CD14-positive monocyte (primary cell): ENCODE measurements at regions not wholly inside any gene's neighbourhood (a gene's known extent, or its start where the extent isn't known, plus 50 kb on each side); places are given as distances from the start of the nearest gene placed in this dataset.

Experiments used
- DNase-seq, 3 donors: peaks; one replicate each; pipeline ENCODE4 v3.0.0-alpha.2; 2011 to 2022
- H2AFZ ChIP-seq: 2 replicates; pipeline ENCODE4 v1.6.0; 2012; ENCODE audit warnings: mild to moderate bottlenecking, low read depth, low read length, inconsistent platforms; ENCODE audit not compliant: insufficient read depth, poor library complexity, severe bottlenecking
- H3K27ac ChIP-seq, 2 donors: 1 replicate in 1 of 2; 2 replicates in 1 of 2; pipeline ENCODE4 v1.5.1; 2012 to 2013; ENCODE audit warnings: low read length in 2 of 2, control low read depth in 1 of 2, inconsistent platforms in 1 of 2, low read depth in 1 of 2, mild to moderate bottlenecking in 1 of 2
- H3K27me3 ChIP-seq, 2 donors: one replicate each; pipeline versions ENCODE4 v1.6.0 to v1.6.1; 2011 to 2013; ENCODE audit warnings: low read length in 2 of 2; ENCODE audit not compliant: control insufficient read depth in 2 of 2, insufficient read depth in 2 of 2
- H3K36me3 ChIP-seq, 2 donors: replicated peaks in 1 of 2; 1 replicate in 1 of 2; 2 replicates in 1 of 2; pipeline versions ENCODE4 v1.5.1 to v1.6.1; 2012 to 2013; ENCODE audit warnings: low read length in 2 of 2, control low read depth in 1 of 2, inconsistent platforms in 1 of 2, mild to moderate bottlenecking in 1 of 2; ENCODE audit not compliant: insufficient read depth in 2 of 2, control insufficient read depth in 1 of 2
- H3K4me1 ChIP-seq, 2 donors: 1 replicate in 1 of 2; 2 replicates in 1 of 2; pipeline versions ENCODE4 v1.5.1 to v1.6.1; 2012 to 2013; ENCODE audit warnings: low read length in 2 of 2, control low read depth in 1 of 2, inconsistent platforms in 1 of 2, mild to moderate bottlenecking in 1 of 2, moderate library complexity in 1 of 2; ENCODE audit not compliant: insufficient read depth in 2 of 2, control insufficient read depth in 1 of 2
- H3K4me2 ChIP-seq: replicated peaks from 2 replicates; pipeline ENCODE3; 2012; ENCODE audit warnings: low read length, moderate library complexity, mild to moderate bottlenecking; ENCODE audit not compliant: poor library complexity, severe bottlenecking; ENCODE audit errors: extremely low read depth
- H3K4me3 ChIP-seq, 3 experiments: fragments of 200-600 bp in 1 of 3; sonication (generic) in 1 of 3; replicated peaks in 1 of 3; 1 replicate in 2 of 3; 2 replicates in 1 of 3; pipeline ENCODE4 v1.5.1; 2011 to 2013; ENCODE audit warnings: low read length in 3 of 3, mild to moderate bottlenecking in 3 of 3, control low read depth in 2 of 3, low read depth in 2 of 3, inconsistent platforms in 1 of 3, moderate library complexity in 1 of 3
- H3K79me2 ChIP-seq: 2 replicates; pipeline ENCODE4 v1.6.0; 2012; ENCODE audit warnings: mild to moderate bottlenecking, control low read depth, inconsistent platforms, low read length, moderate library complexity; ENCODE audit not compliant: insufficient read depth
- H3K9ac ChIP-seq: 2 replicates; pipeline ENCODE4 v1.6.0; 2017; ENCODE audit warnings: low read length, mild to moderate bottlenecking; ENCODE audit not compliant: insufficient read depth, poor library complexity, severe bottlenecking
- H3K9me3 ChIP-seq, 2 donors: replicated peaks in 1 of 2; 1 replicate in 1 of 2; 2 replicates in 1 of 2; pipeline versions ENCODE4 v1.5.1 to v1.6.1; 2012 to 2013; ENCODE audit warnings: low read length in 2 of 2, control low read depth in 1 of 2; ENCODE audit not compliant: control insufficient read depth in 1 of 2, insufficient read depth in 1 of 2
- H4K20me1 ChIP-seq: 2 replicates; pipeline ENCODE4 v1.6.0; 2012; ENCODE audit warnings: mild to moderate bottlenecking, low read length, control low read depth, moderate library complexity; ENCODE audit not compliant: insufficient read depth
- H3K27ac Mint-ChIP-seq, 7 donors: one replicate each; pipeline ENCODE4 v1.8.0; 2020; ENCODE audit warnings: mild to moderate bottlenecking in 7 of 7, mixed read lengths in 7 of 7, moderate library complexity in 6 of 7, inconsistent platforms in 2 of 7
- H3K27me3 Mint-ChIP-seq, 3 donors: one replicate each; pipeline ENCODE4 v1.8.0; 2021 to 2022; ENCODE audit warnings: low read depth in 3 of 3, mild to moderate bottlenecking in 3 of 3, mixed read lengths in 3 of 3, moderate library complexity in 3 of 3, inconsistent platforms in 1 of 3
- H3K36me3 Mint-ChIP-seq, 2 donors: one replicate each; pipeline ENCODE4 v1.8.0; 2020; ENCODE audit warnings: mixed read lengths in 2 of 2, inconsistent platforms in 1 of 2, mild to moderate bottlenecking in 1 of 2
- H3K4me1 Mint-ChIP-seq: one replicate; pipeline ENCODE4 v1.8.0; 2020; ENCODE audit warnings: mild to moderate bottlenecking, mixed read lengths
- H3K4me3 Mint-ChIP-seq, 2 donors: one replicate each; pipeline ENCODE4 v1.8.0; 2020; ENCODE audit warnings: mild to moderate bottlenecking in 2 of 2, mixed read lengths in 2 of 2, moderate library complexity in 1 of 2
- H3K9me3 Mint-ChIP-seq, 7 donors: one replicate each; pipeline ENCODE4 v1.8.0; 2020 to 2022; ENCODE audit warnings: mixed read lengths in 7 of 7, mild to moderate bottlenecking in 6 of 7, moderate library complexity in 6 of 7, inconsistent platforms in 2 of 7
- WGBS: methylation state at CpG from one replicate; pipeline ENCODE4 v1.1.5; 2013; ENCODE audit warnings: missing lambda C conversion rate; ENCODE audit not compliant: insufficient coverage; 5-methylcytosine and 5-hydroxymethylcytosine counted together
- intact Hi-C, 2 donors: fragments of 100-400 bp; cut with micrococcal nuclease; formaldehyde crosslinking; loops; one replicate each; pipeline versions ENCODE4 v1.15.0 to v1.15.1; 2023
- TF ChIP-seq, protein P1 (sequence below): fragments of 200-600 bp; IDR thresholded peaks from one replicate; pipeline ENCODE4 v1.8.0; 2022; ENCODE audit warnings: antibody characterized with exemption, mild to moderate bottlenecking

DNA sequence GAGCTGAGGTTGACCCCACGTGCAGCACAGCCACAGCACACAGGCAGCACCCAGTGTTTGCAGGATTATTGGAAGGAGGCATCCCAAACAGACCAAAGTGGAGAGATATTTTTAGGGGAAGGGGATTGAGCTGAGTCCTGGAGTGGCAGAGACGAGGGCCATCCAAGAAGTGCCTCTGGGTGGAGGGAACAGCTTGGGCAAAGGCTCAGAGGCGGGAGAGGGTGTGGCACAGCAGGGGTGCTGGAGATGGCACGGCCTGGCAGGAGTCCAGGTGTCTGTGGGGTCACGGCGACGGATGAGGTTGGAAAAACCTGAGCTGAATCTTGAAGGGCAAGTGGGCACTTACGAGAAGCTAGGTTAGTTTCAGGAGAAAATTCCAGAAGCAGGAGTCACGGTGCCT, 60.6 kb downstream of the INHBB start:
- no peak for DNase-seq
- TF ChIP-seq, protein P1, sequence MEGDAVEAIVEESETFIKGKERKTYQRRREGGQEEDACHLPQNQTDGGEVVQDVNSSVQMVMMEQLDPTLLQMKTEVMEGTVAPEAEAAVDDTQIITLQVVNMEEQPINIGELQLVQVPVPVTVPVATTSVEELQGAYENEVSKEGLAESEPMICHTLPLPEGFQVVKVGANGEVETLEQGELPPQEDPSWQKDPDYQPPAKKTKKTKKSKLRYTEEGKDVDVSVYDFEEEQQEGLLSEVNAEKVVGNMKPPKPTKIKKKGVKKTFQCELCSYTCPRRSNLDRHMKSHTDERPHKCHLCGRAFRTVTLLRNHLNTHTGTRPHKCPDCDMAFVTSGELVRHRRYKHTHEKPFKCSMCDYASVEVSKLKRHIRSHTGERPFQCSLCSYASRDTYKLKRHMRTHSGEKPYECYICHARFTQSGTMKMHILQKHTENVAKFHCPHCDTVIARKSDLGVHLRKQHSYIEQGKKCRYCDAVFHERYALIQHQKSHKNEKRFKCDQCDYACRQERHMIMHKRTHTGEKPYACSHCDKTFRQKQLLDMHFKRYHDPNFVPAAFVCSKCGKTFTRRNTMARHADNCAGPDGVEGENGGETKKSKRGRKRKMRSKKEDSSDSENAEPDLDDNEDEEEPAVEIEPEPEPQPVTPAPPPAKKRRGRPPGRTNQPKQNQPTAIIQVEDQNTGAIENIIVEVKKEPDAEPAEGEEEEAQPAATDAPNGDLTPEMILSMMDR = no peak
- H3K79me2 ChIP-seq = no peaks in the 10 kb centered on the region
- H3K9me3 ChIP-seq = peaks cover 4 to 5% of the 10 kb centered on the region in 2 donors
- H3K4me3 Mint-ChIP-seq = no peak overlapping the region
- H3K4me1 ChIP-seq = no peaks in the 10 kb centered on the region
- H3K27ac ChIP-seq = no peak overlapping the region
- no peaks in the 10 kb centered on the region for H3K4me1 Mint-ChIP-seq
- no peak overlapping the region for H3K4me2 ChIP-seq
- no peaks in the 10 kb centered on the region for H3K36me3 Mint-ChIP-seq
- WGBS = 86% methylated on average over 9 of the region's 9 CpGs
- H3K36me3 ChIP-seq = no peaks in the 10 kb centered on the region
- peaks cover 1 to 8% (median 2%) of the 10 kb centered on the region in 3 donors for H3K27me3 Mint-ChIP-seq
- H4K20me1 ChIP-seq = no peaks in the 10 kb centered on the region
- H3K9me3 Mint-ChIP-seq = peaks cover 6 to 11% (median 6%) of the 10 kb centered on the region in 7 donors
- intact Hi-C loops = no loop called here
- no peaks in the 10 kb centered on the region for H3K27me3 ChIP-seq
- no peak overlapping the region for H2AFZ ChIP-seq
- no peak overlapping the region for H3K9ac ChIP-seq
- H3K4me3 ChIP-seq = no peak overlapping the region
- no peak overlapping the region for H3K27ac Mint-ChIP-seq

DNA sequence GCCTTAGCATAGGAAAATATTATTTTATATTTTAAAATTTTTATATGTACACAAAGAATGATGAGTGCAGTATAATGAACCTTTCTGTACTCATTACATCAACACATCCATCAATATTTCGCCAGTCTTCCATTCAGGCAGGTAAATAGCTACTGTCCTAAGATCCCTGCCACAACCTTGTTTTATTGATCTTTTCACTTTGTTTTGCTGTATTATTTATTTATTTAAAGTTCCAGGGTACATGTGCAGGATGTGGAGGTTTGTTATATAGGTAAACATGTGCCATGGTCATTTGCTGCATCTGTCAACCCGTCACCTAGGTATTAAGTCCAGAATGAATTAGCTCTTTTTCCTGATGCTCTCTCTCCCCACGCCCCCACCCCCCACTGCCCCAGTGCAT, 64.6 kb downstream of the INHBB start:
- intact Hi-C loops = no loop called here

More for the DNA sequence above, 64.6 kb downstream of the INHBB start:
- DNase-seq = no peak
- H3K27me3 ChIP-seq = no peaks in the 10 kb centered on the region
- peaks cover 4 to 5% of the 10 kb centered on the region in 2 donors for H3K9me3 ChIP-seq
- H3K27ac ChIP-seq = no peak overlapping the region
- no peaks in the 10 kb centered on the region for H3K79me2 ChIP-seq
- H4K20me1 ChIP-seq = no peaks in the 10 kb centered on the region
- peaks cover 3 to 8% (median 6%) of the 10 kb centered on the region in 7 donors for H3K9me3 Mint-ChIP-seq
- no peaks in the 10 kb centered on the region for H3K36me3 Mint-ChIP-seq
- no peak overlapping the region for H3K4me3 ChIP-seq
- TF ChIP-seq, protein P1 = no peak
- H3K27me3 Mint-ChIP-seq = peaks cover 5 to 11% (median 5%) of the 10 kb centered on the region in 3 donors
- H3K4me2 ChIP-seq = no peak overlapping the region
- no peaks in the 10 kb centered on the region for H3K36me3 ChIP-seq
- H3K9ac ChIP-seq = no peak overlapping the region
- WGBS = no CpG with 5 or more reads among the region's 3 CpGs
- no peak overlapping the region for H2AFZ ChIP-seq
- H3K4me1 ChIP-seq = no peaks in the 10 kb centered on the region
- H3K4me3 Mint-ChIP-seq = no peak overlapping the region
- no peak overlapping the region for H3K27ac Mint-ChIP-seq
- H3K4me1 Mint-ChIP-seq = no peaks in the 10 kb centered on the region
